IPS-NIHi7 (cell line): ENCODE measurements at regions not wholly inside any gene's neighbourhood (a gene's known extent, or its start where the extent isn't known, plus 50 kb on each side); places are given as distances from the start of the nearest gene placed in this dataset.
"Not testable (repeated sequence)": the region's sequence is repeated elsewhere in the genome, so short reads cannot be mapped to it uniquely, and the experiment has no call there.

ENCODE experiments used
- DNase-seq: peaks from one replicate; pipeline ENCODE4 v3.0.0; 2012; ENCODE audit warnings: mixed read lengths; ENCODE audit errors: extremely low spot score

DNA sequence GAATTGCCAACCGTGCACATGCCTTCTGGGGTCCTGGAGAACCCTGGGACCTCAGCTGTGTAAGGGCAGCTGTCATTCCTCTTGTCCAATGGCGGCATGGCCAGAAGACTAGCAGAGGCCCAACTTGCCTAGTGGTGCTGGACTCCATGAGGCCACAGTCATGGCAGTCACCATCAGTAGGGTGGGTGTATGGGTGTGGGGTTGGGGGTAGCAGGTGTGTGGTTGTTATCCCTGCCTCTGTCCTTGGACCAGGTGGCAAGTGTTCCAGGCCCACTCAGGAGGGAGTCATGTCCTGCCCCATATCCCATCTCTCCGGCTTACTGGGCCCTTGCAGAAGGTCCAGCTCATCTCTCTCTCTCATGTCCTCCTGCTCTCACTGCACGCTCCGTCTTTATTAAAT lies 1596.2 kb downstream of the MRPL39 start:
- DNase-seq: no peak

DNA sequence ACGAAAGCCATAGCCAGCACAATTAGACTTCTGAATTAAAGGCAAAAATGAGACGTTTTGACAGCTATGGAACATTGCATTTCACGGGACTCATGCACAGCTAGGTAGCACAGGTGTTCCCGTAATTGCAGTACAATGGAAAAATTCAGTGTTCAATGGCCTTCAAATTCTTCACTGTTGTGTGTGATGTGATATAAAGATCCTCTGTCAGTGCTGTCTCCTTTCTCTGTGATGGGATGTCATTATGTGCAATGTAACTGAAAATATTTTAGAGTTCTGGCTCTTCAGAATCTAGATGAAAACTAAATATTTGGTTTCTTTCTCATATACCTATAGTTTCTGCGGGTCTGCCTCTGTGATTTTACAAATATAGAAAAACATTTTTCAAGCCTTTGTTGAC lies 1599.7 kb downstream of the MRPL39 start:
- no peak for DNase-seq

DNA sequence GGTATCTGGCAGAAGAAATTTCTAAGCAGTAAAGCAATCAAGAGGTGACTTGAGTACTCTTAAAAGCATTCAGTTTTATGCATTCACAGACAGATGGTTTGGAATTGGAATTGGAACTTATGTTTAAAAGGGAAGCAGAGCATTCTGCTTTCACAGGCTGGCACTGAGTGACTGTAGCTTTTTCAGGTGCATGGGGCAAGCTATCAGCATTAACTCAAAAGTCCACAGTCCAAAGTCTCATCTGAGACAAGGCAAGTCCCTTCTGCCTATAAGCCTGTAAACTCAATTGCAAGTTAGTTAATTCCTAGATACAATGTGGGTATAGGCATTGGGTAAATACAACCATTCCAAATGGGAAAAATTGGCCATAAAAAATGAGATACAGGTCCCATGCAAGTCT lies 1620.3 kb downstream of the MRPL39 start:
- no peak for DNase-seq

DNA sequence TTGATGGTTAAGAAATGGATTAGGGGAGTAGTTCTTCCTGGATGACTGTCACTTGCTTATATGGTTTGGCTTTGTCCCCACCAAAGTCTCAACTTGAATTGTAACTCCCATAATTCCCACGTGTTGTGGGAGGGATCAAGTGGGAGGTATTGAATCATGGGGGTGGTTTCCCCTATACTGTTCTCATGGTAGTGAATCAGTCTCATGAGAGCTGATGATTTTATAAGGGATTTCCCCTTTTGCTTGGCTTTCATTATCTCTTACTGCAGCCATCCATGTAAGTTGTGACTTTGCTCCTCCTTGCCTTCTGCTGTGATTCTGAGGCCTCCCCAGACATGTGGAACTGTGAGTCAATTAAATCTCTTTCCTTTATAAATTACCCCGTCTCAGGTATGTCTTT lies 1621.1 kb downstream of the MRPL39 start:
- no peak for DNase-seq

DNA sequence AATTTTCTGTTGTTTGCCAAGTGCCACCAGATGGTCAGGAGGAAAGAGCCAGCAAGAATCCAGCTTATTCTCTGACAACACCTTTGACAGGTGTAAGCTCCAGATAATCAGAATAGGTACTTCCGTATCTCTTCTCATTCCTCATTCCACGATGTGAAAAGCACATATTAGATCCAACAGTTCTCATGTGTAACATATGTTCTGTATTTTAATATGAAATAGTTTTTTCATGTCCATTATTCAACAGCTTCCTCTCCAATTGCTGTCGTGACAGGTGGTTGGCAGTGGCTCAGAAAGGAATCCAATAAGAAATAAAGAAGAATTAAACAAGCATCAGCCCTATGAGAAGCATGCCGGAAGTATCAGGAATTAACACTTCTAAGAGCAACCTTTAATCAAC lies 1624.7 kb downstream of the MRPL39 start:
- DNase-seq: no peak

DNA sequence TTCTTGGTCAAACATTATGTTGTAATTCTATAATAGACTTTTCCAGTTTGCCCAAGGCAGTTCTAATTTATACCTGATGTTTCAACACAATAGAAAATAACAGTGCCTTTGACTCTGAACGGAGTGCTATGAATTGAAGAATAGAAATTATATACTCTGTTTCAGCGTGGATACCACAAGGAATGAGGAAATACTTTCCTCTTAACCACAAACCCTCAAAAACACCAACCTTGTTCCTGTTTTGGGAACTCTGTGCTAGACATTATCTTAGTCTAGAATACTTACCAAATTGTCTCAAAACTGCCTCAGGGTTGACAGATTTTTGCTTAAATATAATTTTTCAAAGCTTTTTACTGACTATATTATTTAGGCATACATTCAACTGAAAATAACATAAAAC lies 1629.3 kb downstream of the MRPL39 start:
- no peak for DNase-seq

DNA sequence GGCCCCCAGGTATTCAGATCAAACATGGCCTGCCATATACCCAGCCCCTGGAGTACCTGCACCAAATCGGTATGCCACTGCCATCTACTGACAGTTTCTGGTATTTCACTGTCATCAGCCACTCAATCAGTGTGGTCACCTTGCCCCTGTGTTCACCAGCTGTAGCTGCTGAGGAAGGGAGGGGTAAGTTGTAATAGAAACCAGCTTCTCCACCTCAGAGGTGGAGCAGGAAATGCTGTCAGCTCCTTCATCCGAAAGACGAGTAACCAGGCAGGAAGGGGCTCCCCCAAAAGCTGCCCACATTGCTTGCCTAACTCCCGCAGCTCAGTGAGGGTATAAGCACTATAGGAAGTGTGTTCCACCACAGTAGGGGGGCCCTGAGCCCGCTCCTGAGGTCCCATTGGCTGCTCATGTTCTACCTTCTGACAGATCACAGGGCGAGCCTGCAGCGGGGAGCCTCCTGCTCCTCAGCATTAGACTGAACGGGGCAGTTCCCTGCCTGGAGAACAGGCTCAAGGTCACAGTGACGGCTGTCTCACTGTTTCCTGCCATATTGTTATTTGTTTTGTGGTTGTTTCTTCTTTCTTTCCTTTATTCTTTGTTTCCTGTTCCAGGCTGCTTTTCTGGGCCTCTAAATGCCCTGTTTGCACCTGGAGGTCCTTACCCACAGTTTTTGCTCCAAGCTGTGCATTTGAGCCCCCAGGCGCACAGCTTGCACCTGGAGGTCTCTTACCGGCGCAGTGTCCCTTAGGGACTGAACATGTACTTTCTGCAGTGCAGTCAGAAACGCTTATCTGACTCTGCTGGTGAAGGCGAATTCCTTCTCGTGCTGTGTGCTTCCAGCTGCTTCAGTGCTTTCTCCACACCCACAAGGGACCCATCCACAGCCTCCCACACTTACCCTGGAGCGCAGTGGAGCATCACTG lies 1638.3 kb downstream of the MRPL39 start:
- no peak for DNase-seq

DNA sequence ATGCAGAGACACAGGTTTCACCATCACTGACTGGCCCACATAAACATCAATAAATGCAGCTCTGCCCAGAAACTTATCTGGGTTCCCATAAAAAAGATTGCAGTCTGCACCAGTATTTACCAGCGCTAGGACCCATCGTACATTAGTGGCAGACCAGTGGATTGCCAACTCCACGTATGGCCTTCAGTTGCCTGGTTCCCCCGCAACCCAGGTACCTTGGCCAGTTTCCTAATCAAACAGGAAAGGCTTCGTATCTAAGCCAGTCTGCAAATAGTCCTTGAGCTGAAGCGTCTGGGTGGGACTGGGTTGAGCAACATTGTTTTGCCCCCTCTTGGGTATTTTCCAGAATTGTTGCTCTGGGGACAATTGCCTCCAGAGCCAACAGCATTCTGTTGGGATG lies 1639.3 kb downstream of the MRPL39 start:
- DNase-seq: no peak

DNA sequence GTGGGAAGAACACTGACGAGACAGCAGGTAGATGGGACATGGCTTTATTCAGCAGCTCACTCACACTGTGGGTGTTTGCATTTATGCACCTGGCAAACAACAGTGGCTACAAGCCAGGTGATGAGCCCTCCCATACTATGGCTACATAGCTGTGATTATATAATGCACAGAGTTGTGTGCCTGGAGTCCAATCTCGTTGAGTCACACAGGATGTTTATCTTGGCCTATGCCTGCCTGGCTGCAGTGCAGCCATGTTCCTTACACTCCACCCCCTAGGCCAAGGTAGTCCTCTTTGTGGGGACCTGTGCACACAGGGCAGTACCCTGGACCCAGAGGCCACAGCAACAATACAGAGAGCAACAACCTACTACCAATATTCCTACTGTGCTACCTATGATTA lies 1643.8 kb downstream of the MRPL39 start:
- DNase-seq: no peak

DNA sequence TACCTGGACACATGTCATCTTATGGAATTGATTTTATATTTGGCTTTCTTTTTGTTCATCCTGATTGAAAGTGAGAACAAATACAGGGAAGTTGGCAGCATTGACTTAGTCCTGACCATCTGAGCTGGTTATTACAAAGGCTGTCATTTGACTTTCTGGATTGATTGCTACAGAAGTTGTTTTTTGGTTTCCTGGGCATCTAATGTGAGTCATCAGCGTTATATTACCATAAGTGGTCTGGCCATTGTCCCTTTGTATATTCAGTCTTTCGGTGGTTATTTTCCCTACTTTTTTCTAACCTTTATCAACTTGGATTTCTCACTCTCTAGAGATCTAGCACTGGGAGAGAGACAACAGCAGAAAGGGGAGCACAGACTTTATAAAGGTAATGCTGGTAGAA lies 1646.5 kb downstream of the MRPL39 start:
- DNase-seq: no peak

DNA sequence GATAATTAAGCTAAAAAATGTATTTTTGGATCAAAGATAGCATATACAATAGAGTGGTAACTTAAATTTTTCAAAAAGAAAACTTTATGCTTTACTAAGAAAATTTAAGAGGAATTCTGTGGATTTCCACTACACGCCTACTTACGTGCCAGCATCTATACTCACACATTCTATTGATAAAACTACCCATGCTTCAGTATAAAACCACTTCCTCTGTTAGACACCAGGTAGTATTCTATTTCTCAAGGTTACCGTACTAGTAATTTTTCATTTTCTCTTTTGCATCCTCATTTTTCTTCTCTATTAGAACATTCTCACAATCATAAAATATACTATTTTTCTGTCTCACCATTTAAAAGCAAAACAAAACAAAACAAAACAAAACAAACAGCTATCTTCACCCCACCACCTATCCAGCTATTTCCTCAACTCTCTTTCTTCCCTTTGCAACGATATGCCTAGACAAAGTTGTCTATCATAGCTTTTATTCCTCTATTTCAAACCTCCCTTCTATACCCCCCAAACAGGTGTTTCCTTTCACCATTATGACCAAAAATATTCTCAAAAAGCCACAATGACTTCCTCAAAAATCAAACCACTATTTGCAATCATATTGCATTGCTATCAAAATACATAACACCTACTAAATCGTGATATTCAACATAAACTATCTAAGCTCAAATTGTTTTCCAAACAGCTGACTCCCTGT lies 1652.0 kb downstream of the MRPL39 start:
- DNase-seq: no peak

DNA sequence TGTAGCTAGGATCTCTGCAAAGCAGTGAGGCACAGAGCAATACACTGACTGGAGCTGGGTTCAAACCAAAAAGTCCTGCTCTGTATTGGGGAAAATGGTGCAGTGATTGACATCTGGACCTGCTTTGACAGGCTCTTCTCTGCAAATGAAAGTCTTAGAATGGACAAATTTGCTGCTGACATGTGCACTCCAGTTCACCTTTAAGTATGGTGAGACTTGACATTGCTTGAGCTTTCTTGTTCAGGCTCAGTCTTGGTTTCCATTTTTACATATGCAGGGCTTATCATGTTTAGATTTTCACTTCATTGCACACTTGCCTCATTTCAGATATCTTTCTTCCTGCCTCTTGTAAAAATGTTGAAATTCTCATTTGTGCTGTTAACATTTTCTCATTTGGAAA lies 1655.0 kb downstream of the MRPL39 start:
- DNase-seq: no peak

DNA sequence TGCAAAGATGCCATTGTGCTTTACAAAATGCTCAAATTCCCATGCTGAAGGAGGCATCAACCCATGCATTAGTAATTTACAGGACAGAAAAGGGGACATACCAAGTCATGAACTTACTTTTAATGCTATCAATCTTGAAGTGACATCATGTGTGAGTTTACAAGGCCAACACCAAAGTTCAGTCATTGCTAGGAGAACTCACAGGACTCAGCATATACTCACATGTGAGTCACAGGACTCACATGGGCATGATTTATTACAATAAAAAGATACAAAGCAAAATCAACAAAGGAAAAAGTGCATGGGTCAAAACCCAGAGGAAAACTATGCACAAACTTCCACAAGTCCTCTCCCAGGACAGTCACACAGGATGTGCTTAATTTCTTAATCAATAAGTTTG lies 1656.0 kb downstream of the MRPL39 start:
- no peak for DNase-seq

DNA sequence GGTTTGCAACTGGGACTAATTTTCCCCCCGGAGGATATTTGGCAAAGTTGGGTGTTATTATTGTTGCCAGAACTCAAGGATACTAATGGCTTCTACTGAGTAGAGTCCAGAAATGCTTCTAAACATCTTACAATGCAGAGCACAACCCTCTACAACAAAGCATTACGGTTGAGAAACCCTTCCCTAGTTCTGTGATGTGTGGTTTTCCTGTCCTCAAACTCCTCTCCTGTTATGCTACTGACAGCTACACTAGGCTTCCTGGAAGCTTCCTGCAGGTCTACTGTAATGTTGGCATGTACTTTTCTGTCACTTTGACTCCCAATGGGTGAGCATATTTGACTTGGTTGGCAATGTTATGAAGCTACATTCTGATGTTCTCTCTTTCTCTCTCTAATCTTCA lies 1656.9 kb downstream of the MRPL39 start:
- no peak for DNase-seq

DNA sequence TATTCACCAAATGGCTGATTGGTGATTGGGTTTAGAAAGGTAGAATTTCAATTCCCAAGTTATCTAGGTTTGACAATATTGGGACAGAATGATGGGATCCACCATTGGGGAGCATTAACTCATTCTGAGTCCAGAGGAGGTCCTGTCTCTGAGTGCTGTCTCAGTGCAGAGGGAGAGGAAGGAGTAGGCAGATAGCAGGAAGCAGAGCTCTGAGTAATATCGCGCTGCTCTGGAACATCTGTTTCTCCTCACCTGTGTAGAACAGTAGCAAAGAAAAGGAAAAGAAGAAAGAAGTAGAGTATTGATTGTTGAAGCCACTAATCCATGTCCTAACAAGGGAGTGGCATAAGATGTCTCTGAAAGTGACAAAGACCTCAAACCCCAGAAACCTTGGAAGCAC lies 1657.8 kb downstream of the MRPL39 start:
- DNase-seq: no peak

DNA sequence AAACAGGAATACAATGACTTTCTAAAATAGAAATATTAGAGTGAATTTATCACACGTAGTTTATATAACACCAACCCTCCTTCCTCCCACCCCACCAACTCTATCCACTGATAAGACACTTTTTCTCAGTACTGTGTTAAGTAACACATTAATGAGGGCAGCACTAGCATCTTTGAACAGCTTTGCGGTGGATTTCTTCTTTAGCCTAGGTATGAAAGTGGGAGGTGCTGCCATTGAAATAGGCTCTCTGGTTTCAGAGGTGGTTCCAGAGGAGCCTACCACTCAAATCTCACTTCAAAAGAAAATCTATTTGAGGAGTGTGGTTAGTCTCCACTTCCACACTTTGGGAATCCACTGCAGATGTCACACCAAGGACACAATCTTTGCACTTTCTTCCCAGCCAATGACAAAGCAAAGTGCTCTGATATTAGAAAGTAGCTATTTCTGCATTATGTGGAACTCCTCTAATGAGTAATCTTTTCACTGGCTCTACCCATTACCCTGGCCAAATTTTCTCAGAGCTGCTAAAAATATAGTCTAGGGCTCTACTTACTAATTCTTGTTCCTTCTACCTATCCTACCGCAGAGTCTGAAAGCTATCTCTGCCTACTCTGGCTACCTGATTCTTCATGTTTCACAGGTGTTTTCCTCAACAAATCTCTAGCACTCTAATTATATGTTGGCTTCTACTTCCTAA lies 1667.8 kb downstream of the MRPL39 start:
- no peak for DNase-seq

DNA sequence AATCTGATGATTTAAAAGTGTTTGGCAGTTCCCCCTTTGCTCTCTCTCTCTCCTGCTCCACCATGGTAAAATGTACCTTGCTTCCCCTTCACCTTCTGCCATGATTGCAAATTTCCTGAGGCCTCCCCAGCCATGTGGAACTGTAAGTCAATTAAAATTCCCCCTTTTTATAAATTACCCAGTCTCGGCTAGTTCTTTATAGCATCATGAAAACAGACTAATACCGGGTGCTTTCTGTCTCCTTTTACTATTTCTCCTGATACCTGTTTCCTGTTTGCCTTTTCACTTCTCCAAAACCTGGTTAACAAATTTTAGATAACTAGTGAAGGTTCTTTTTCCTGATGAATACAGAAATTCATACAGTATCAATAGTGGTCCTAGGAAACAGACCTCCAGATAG lies 1670.3 kb downstream of the MRPL39 start:
- DNase-seq: no peak

DNA sequence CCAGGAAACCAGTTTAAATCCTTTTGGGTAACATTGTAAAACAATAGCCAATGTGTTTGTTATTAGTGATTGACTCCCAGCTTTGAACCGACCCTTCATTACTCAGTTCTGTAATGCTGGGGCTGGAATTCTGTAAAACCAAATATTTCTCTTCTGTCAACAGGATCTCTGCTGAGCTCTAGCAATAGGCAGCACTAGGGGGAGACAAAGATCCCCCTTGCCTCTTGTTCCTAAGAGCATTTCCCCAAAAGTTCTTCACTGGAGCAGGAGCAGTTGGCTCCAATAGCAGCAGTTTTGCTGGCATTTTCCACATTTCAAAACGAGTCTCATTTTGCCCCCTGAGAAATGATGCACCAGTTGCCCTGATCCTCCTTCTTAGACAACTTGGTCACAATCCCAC lies 1671.1 kb downstream of the MRPL39 start:
- DNase-seq: no peak

DNA sequence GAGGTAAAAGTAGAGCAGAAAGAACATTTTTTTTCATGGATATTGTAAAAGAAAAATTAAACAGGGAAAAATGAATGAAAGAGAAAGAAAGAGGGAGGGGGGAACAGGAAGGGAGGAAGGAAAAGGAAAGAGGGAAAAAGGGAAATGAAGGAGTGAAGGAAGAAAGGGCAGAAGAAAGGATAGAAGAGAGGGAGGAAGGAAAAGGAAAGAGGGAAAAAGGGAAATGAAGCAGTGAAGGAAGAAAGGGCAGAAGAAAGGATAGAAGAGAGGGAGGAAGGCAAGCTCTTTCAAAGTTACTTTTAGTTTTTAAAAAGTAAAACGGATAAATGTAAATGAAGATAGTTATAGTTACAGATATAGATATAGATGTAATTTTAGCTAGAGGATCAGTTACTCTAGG lies 1676.7 kb downstream of the MRPL39 start:
- no peak for DNase-seq

DNA sequence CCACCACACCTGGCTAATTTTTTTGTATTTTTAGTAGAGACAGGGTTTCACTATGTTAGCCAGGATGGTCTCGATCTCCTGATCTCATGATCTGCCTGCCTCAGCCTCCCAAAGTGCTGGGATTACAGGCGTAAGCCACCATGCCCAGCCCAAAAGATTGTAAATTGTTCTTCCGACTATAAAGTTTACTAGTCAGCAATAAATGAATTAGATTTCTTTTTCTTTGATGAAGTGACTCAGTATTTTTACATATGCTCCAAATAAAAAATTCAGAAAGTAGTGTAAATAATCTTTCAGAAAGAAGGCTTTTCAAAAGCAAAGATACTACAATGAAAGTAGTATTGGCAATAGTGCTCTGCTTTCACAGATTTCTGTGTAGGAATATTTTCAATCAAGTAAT lies 1680.9 kb downstream of the MRPL39 start:
- not testable (repeated sequence) for DNase-seq

DNA sequence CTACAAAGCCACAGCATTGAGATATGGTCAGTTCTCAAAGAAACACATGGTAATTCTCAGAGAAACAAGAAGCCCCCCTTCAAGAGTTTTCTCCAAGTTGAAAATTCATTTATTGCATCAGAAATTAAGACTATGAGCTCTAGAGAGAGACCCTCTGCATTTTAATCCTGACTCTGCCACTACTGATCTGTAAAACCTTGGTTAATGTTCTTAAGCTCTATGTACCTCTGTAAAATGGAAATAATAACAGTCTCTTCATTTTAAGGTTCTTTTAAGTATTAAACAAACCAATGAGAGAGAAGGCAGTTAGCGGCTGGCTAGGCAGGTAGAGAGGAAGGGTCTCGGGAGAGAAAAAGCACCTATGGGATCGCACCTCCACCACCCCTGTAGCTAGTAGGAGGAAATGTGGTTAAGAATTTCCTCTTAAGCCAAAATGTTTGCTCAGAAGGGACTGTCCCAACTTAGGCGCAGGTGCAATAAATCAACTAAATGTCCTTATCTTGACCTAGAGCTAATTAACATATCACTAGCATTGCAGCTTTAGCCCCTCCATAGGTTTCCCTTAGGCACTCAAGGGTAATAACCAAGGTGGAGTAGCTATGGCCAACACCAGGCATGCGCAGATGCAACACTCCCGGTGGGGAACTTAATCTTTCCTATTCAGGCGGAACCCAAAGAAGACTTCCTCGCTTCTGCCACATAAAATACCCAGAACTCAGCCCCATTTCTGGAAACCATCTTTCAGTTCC lies 1685.4 kb downstream of the MRPL39 start:
- DNase-seq: no peak

DNA sequence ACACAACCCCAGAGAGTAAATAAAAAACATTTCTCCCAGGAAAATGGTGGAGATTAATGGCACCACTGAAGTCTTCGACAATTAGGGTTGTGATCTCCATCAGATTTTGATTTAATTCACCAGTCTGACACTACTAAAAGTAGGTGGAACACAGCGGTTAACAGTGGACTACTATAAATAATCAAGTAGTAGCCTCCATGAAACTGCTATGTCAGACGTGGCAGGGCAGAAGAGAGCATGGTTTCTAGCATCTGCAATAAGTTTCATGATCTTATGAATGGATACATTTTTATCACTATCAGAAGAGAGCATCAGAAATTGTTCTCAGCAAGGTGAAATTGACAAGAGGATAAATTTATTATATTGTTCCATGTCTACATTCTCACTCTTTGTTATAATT lies 1706.6 kb downstream of the MRPL39 start:
- no peak for DNase-seq
